ENCODE measurements at regions not wholly inside any gene's neighbourhood (a gene's known extent, or its start where the extent isn't known, plus 50 kb on each side); places are given as distances from the start of the nearest gene placed in this dataset.

DNA sequence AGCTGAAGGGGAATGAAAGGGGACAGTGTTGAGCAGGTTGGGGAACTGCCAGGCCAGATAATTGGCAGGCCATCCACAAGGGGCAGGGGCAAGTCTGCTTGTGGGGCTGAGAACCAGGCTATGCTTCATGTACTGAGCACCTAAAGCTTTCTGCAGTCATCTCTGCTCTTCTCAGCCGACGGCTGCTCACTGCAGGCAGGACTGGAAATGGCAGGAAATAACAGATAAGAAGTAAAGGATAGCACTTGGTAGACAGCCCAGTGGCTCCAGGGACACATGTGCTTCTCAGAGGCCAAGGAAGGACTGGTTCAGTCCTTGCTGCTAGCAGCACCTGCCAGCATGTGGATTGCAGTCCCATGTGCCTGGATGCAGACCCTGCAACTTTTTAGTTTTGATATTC, 89.8 kb downstream of the CD164 start:
- no peak for TF ChIP-seq GLI4 (tag by site-specific recombination; IDR thresholded peaks at IDR 0.05)
- no peak for TF ChIP-seq ZFP69B (tag by site-specific recombination; IDR thresholded peaks at IDR 0.05)
- TF ChIP-seq ZNF660 (tag by site-specific recombination; IDR thresholded peaks at IDR 0.05) = no peak
- no peak for TF ChIP-seq CTCF (tag by site-specific recombination; IDR thresholded peaks at IDR 0.05)
- no peak for TF ChIP-seq ZSCAN18 (tag by site-specific recombination; IDR thresholded peaks at IDR 0.05)
- no peak for TF ChIP-seq ZNF777 (tag by site-specific recombination; IDR thresholded peaks at IDR 0.05; ENCODE audit: borderline replicate concordance)
